ENCODE measurements at regions not wholly inside any gene's neighbourhood (a gene's known extent, or its start where the extent isn't known, plus 50 kb on each side); places are given as distances from the start of the nearest gene placed in this dataset.

DNA sequence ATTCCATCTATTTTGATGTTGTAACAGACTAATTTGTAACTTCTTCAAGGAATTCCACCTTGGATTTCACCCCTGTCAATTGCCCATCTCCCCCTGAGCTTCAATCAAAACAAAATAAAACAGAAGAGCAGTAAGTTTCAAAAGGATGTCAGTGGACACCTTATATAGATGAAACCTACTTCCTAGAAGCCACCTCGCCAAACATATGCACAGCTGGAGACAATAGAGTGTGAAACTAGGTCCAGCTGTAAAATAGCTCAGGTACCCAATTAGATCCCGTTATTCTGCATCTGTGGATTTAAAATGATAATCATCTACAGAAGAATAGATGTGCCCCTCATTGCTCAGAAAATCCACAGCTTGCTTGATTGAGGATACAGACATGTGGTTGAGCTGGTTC is 598.6 kb downstream of the SH2D4B start:
- WGBS, 2 donors, result 63 to 66% methylated on average over 2 of the region's 2 CpGs
- H3K4me1 ChIP-seq, result no peaks in the 10 kb centered on the region
- DNase-seq (ENCODE audit: low spot score in 2 of 2), result no peak

DNA sequence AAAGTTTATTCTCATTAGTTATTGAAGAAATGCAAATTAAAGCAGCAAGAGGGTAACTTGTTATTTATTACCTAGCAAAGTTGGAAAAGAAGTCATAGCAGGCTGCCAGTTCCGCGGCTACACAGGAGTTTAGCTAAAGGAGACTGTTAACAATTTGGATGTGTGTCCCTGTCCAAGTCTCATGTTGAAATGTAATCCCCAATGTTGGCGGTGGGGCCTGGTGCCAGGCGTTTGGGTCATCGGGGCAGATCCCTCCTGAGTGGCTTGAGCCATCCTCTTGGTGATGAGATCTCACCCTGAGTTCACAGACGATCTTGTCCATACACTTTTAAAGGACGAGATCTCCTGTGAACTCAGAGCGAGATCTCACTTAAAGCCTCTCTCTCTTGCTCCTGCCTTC is 608.3 kb downstream of the SH2D4B start:
- Histone ChIP-seq H3K27me3 (no peaks in the 10 kb centered on the region), H3K9me3 (no peaks in the 10 kb centered on the region), H3K36me3 (no peaks in the 10 kb centered on the region), H3K4me3 (no peak overlapping the region), H3K4me1 (no peaks in the 10 kb centered on the region), H3K27ac (no peak overlapping the region)
- DNase-seq (ENCODE audit: low spot score in 2 of 2), result no peak
- TF ChIP-seq EP300 (IDR thresholded peaks at IDR 0.05) (no peak), POLR2A (IDR thresholded peaks at IDR 0.05) (no peak)
- TF ChIP-seq, protein P1, sequence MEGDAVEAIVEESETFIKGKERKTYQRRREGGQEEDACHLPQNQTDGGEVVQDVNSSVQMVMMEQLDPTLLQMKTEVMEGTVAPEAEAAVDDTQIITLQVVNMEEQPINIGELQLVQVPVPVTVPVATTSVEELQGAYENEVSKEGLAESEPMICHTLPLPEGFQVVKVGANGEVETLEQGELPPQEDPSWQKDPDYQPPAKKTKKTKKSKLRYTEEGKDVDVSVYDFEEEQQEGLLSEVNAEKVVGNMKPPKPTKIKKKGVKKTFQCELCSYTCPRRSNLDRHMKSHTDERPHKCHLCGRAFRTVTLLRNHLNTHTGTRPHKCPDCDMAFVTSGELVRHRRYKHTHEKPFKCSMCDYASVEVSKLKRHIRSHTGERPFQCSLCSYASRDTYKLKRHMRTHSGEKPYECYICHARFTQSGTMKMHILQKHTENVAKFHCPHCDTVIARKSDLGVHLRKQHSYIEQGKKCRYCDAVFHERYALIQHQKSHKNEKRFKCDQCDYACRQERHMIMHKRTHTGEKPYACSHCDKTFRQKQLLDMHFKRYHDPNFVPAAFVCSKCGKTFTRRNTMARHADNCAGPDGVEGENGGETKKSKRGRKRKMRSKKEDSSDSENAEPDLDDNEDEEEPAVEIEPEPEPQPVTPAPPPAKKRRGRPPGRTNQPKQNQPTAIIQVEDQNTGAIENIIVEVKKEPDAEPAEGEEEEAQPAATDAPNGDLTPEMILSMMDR (IDR thresholded peaks at IDR 0.05), result no peak
- WGBS, 2 donors, result 92% methylated on average over 8 of the region's 8 CpGs

More for the DNA sequence above, 598.6 kb downstream of the SH2D4B start:
- peaks cover 0 to 5% (median 0%) of the 10 kb centered on the region in 4 donors for H3K9me3 ChIP-seq
- TF ChIP-seq, protein P1 (IDR thresholded peaks at IDR 0.05), result no peak
- TF ChIP-seq POLR2A (IDR thresholded peaks at IDR 0.05), result no peak
- TF ChIP-seq EP300 (IDR thresholded peaks at IDR 0.05), result no peak
- H3K4me3 ChIP-seq, result no peak overlapping the region
- no peaks in the 10 kb centered on the region for H3K36me3 ChIP-seq
- no peaks in the 10 kb centered on the region for H3K27me3 ChIP-seq
- no peak overlapping the region for H3K27ac ChIP-seq

DNA sequence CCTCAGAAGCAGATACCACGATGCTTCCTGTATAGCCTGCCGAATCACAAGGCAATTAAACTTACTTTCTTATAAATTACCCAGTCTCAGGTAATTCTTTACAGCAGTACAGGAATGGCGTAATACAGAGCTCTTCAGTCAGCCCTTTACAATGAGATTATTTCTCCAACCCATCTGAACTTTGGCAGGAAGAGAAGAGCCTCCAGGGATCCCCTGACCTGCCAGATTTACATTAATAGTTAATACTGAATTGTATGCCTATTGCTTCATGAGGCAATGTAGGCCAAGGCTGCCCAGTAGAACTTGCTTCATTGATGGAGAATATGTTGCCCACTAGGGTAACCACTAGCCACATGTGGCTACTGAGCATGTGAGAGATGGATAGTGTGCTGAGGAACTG is 608.7 kb downstream of the SH2D4B start:
- WGBS, 2 donors, result 82 to 84% methylated on average over 3 of the region's 3 CpGs
- no peaks in the 10 kb centered on the region for H3K4me1 ChIP-seq
- TF ChIP-seq POLR2A (IDR thresholded peaks at IDR 0.05) (no peak), EP300 (IDR thresholded peaks at IDR 0.05) (no peak)
- TF ChIP-seq, protein P1 (IDR thresholded peaks at IDR 0.05), result no peak
- H3K36me3 ChIP-seq, result no peaks in the 10 kb centered on the region
- H3K9me3 ChIP-seq, result no peaks in the 10 kb centered on the region
- no peaks in the 10 kb centered on the region for H3K27me3 ChIP-seq
- H3K27ac ChIP-seq, result no peak overlapping the region
- no peak for DNase-seq (ENCODE audit: low spot score in 2 of 2)
- H3K4me3 ChIP-seq, result no peak overlapping the region

DNA sequence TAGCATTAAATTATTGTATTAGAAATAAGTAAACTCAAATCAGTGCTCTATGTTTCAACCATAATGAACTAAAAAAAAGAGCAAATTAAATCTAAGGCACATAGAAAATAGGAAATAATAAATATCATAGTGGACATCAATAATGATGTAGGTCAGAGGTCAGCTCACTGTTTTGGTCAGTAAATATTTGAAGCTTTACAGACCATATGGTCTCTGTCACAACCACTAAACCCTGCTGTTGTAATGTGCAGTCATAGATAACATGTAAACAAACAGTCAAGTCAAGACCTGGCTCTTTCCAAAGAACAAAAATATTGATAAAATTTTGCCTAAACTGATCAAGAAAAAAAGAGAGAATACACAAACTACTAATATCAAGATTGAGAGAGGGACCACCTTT is 615.0 kb downstream of the SH2D4B start:
- Histone ChIP-seq H3K27ac (no peak overlapping the region), H3K27me3 (no peaks in the 10 kb centered on the region), H3K4me1 (no peaks in the 10 kb centered on the region), H3K4me3 (no peak overlapping the region), H3K9me3 (no peaks in the 10 kb centered on the region), H3K36me3 (no peaks in the 10 kb centered on the region)
- no peak for DNase-seq (ENCODE audit: low spot score in 2 of 2)
- TF ChIP-seq, protein P1 (IDR thresholded peaks at IDR 0.05), result no peak
- TF ChIP-seq POLR2A (IDR thresholded peaks at IDR 0.05) (no peak), EP300 (IDR thresholded peaks at IDR 0.05) (no peak)

DNA sequence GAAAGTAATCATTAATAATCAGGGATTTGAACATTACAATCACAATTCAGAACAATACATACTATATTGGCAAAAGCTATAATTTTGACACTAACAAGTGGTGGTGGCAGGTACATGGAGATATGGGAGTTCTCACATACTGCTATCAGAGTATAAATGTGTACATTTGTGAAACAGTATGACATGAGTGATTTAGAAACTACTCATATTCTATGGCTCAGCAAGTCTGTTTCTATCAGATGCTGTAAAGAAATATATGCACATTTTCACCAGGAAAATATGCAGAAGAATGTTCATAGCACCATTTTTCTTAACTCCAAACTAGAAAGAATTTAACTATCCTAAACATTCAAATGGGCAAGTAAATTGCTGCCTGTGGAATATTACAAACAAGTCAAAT is 620.0 kb downstream of the SH2D4B start:
- H3K36me3 ChIP-seq, result no peaks in the 10 kb centered on the region
- TF ChIP-seq, protein P1 (IDR thresholded peaks at IDR 0.05), result no peak
- TF ChIP-seq POLR2A (IDR thresholded peaks at IDR 0.05), result no peak
- TF ChIP-seq EP300 (IDR thresholded peaks at IDR 0.05), result no peak
- no peaks in the 10 kb centered on the region for H3K9me3 ChIP-seq
- no peak overlapping the region for H3K4me3 ChIP-seq
- H3K27ac ChIP-seq, result no peak overlapping the region
- no peaks in the 10 kb centered on the region for H3K4me1 ChIP-seq
- DNase-seq (ENCODE audit: low spot score in 2 of 2), result no peak
- H3K27me3 ChIP-seq, result no peaks in the 10 kb centered on the region

Data from tibial nerve (tissue), 4 donors.